OCI-LY1 (cell line): ENCODE measurements at regions not wholly inside any gene's neighbourhood (a gene's known extent, or its start where the extent isn't known, plus 50 kb on each side); places are given as distances from the start of the nearest gene placed in this dataset.

ENCODE experiments used
- H2AFZ ChIP-seq: fragments of 200-600 bp; sonication (generic), shearing (Covaris generic); 2 replicates; pipeline ENCODE4 v1.6.0; 2014; ENCODE audit warnings: antibody characterized with exemption, mild to moderate bottlenecking, low read length
- H3F3A ChIP-seq: fragments of 200-600 bp; sonication (generic), shearing (Covaris generic); 2 replicates; pipeline ENCODE4 v1.6.0; 2014; ENCODE audit warnings: mild to moderate bottlenecking, antibody characterized with exemption, low read length, moderate library complexity; ENCODE audit not compliant: insufficient read depth
- H3K27ac ChIP-seq: fragments of 200-600 bp; sonication (generic); 2 replicates; pipeline ENCODE4 v1.5.1; 2014; ENCODE audit warnings: low read length, mixed run types, mild to moderate bottlenecking, low read depth; ENCODE audit not compliant: poor library complexity, severe bottlenecking
- H3K27me3 ChIP-seq: fragments of 200-600 bp; sonication (generic); 2 replicates; pipeline ENCODE4 v1.6.0; 2014; ENCODE audit warnings: antibody characterized with exemption, mild to moderate bottlenecking, low read length, moderate library complexity; ENCODE audit not compliant: insufficient read depth
- H3K36me3 ChIP-seq: fragments of 200-600 bp; sonication (generic); 2 replicates; pipeline ENCODE4 v1.6.1; 2014; ENCODE audit warnings: mild to moderate bottlenecking, antibody characterized with exemption, low read length, moderate library complexity, mixed read lengths; ENCODE audit not compliant: insufficient read depth
- H3K4me1 ChIP-seq: fragments of 200-600 bp; sonication (generic); 2 replicates; pipeline ENCODE4 v1.5.1; 2014; ENCODE audit warnings: mild to moderate bottlenecking, low read length, moderate library complexity; ENCODE audit not compliant: insufficient read depth, severe bottlenecking
- H3K4me2 ChIP-seq: fragments of 200-600 bp; sonication (generic), shearing (Covaris generic); 2 replicates; pipeline ENCODE4 v1.6.1; 2014; ENCODE audit warnings: low read length
- H3K4me3 ChIP-seq: fragments of 200-600 bp; sonication (generic); 2 replicates; pipeline ENCODE4 v1.5.1; 2014; ENCODE audit warnings: low read length, low read depth, mild to moderate bottlenecking, mixed read lengths; ENCODE audit not compliant: poor library complexity, severe bottlenecking
- H3K79me2 ChIP-seq: fragments of 200-600 bp; shearing (Covaris generic); 2 replicates; pipeline ENCODE4 v1.6.1; 2016; ENCODE audit warnings: mixed run types, low read length, mixed read lengths; ENCODE audit not compliant: insufficient read depth
- H3K9ac ChIP-seq: fragments of 200-600 bp; sonication (generic), shearing (Covaris generic); 2 replicates; pipeline ENCODE4 v1.6.1; 2014; ENCODE audit warnings: mild to moderate bottlenecking, low read length, mixed read lengths
- H3K9me2 ChIP-seq: fragments of 200-600 bp; sonication (generic), shearing (Covaris generic); 2 replicates; pipeline ENCODE4 v1.6.1; 2014; ENCODE audit warnings: low read depth, mild to moderate bottlenecking, low read length, mixed read lengths
- H3K9me3 ChIP-seq: fragments of 200-600 bp; shearing (Covaris generic); 2 replicates; pipeline ENCODE4 v1.6.1; 2014; ENCODE audit warnings: low read length, mixed read lengths
- H4K20me1 ChIP-seq: fragments of 200-600 bp; sonication (generic), shearing (Covaris generic); 2 replicates; pipeline ENCODE4 v1.6.0; 2016; ENCODE audit warnings: mild to moderate bottlenecking, low read length; ENCODE audit not compliant: insufficient read depth
- EZH2 ChIP-seq: fragments of 200-600 bp; sonication (generic), shearing (Covaris generic); IDR thresholded peaks from 2 replicates; pipeline ENCODE4 v1.8.0; 2017; ENCODE audit warnings: borderline replicate concordance, mixed run types, mild to moderate bottlenecking, antibody characterized with exemption, low read length, moderate library complexity, mixed read lengths
- TF ChIP-seq, protein P1 (sequence below): fragments of 200-600 bp; sonication (generic), shearing (Covaris generic); IDR thresholded peaks from 2 replicates; pipeline ENCODE4 v1.5.1; 2017; ENCODE audit warnings: mild to moderate bottlenecking, antibody characterized with exemption, low read length, moderate library complexity, mixed read lengths

GRCh38 chr6:15077006-15077405, 168.9 kb upstream of the JARID2 start:
- no peak overlapping the region for H2AFZ ChIP-seq

DNA sequence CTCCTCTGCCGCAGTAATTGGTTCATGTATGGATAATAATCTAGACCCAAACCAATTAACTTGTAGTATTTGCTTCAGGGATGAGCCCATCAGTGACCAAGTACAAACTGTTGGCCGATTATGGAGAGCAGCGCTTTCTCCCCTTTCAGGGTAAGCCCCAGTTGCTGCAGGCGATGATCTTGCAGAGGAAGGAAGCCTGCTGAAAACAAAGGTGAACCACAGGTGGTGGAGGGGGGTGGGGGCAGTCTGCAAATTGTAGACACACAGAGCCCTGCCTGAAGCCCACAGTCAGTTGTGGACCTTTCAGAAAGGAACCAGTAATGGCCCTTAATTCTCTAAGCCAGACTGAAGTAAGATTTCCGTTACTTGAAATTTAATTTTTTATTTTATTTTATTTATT, 167.9 kb upstream of the JARID2 start:
- H3F3A ChIP-seq: no peaks in the 10 kb centered on the region
- H3K9me3 ChIP-seq: no peaks in the 10 kb centered on the region
- no peaks in the 10 kb centered on the region for H3K4me1 ChIP-seq
- TF ChIP-seq, protein P1, sequence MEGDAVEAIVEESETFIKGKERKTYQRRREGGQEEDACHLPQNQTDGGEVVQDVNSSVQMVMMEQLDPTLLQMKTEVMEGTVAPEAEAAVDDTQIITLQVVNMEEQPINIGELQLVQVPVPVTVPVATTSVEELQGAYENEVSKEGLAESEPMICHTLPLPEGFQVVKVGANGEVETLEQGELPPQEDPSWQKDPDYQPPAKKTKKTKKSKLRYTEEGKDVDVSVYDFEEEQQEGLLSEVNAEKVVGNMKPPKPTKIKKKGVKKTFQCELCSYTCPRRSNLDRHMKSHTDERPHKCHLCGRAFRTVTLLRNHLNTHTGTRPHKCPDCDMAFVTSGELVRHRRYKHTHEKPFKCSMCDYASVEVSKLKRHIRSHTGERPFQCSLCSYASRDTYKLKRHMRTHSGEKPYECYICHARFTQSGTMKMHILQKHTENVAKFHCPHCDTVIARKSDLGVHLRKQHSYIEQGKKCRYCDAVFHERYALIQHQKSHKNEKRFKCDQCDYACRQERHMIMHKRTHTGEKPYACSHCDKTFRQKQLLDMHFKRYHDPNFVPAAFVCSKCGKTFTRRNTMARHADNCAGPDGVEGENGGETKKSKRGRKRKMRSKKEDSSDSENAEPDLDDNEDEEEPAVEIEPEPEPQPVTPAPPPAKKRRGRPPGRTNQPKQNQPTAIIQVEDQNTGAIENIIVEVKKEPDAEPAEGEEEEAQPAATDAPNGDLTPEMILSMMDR: no peak
- no peak for TF ChIP-seq EZH2
- no peak overlapping the region for H3K4me3 ChIP-seq
- H2AFZ ChIP-seq: no peak overlapping the region
- H3K4me2 ChIP-seq: no peak overlapping the region
- H4K20me1 ChIP-seq: no peaks in the 10 kb centered on the region
- no peaks in the 10 kb centered on the region for H3K27me3 ChIP-seq
- H3K9me2 ChIP-seq: no peaks in the 10 kb centered on the region
- no peak overlapping the region for H3K27ac ChIP-seq
- no peak overlapping the region for H3K9ac ChIP-seq
- H3K36me3 ChIP-seq: no peaks in the 10 kb centered on the region
- H3K79me2 ChIP-seq: no peaks in the 10 kb centered on the region

More at GRCh38 chr6:15077006-15077405, 168.9 kb upstream of the JARID2 start:
- no peaks in the 10 kb centered on the region for H3F3A ChIP-seq
- H4K20me1 ChIP-seq: no peaks in the 10 kb centered on the region
- H3K9me3 ChIP-seq: no peaks in the 10 kb centered on the region
- no peak overlapping the region for H3K27ac ChIP-seq
- no peaks in the 10 kb centered on the region for H3K4me1 ChIP-seq
- H3K4me3 ChIP-seq: no peak overlapping the region
- H3K36me3 ChIP-seq: no peaks in the 10 kb centered on the region
- no peaks in the 10 kb centered on the region for H3K79me2 ChIP-seq
- TF ChIP-seq, protein P1: no peak
- TF ChIP-seq EZH2: no peak
- no peak overlapping the region for H3K4me2 ChIP-seq
- H3K9ac ChIP-seq: no peak overlapping the region
- no peaks in the 10 kb centered on the region for H3K9me2 ChIP-seq
- H3K27me3 ChIP-seq: no peaks in the 10 kb centered on the region

- Histone ChIP-seq H3K36me3 (no peaks in the 10 kb centered on the region), H2AFZ (no peak overlapping the region), H3K9me3 (no peaks in the 10 kb centered on the region), H3K27me3 (no peaks in the 10 kb centered on the region), H3K9ac (no peak overlapping the region), H3K9me2 (no peaks in the 10 kb centered on the region), H3F3A (no peaks in the 10 kb centered on the region), H3K79me2 (no peaks in the 10 kb centered on the region), H4K20me1 (no peaks in the 10 kb centered on the region), H3K4me3 (no peak overlapping the region), H3K27ac (no peak overlapping the region), H3K4me2 (no peak overlapping the region), H3K4me1 (no peaks in the 10 kb centered on the region)
- TF ChIP-seq, protein P1: no peak
- TF ChIP-seq EZH2: no peak
Measured at GRCh38 chr6:15079288-15079817, 166.5 kb upstream of the JARID2 start.
